ENCODE measurements at regions not wholly inside any gene's neighbourhood (a gene's known extent, or its start where the extent isn't known, plus 50 kb on each side); places are given as distances from the start of the nearest gene placed in this dataset.
"Not testable (repeated sequence)": the region's sequence is repeated elsewhere in the genome, so short reads cannot be mapped to it uniquely, and the experiment has no call there.

GRCh38 chr21:18118566-18118965, 126.1 kb upstream of the CHODL start:
- DNase-seq: no peak
- Histone ChIP-seq H3K27ac (no peak overlapping the region), H3K27me3 (ENCODE audit: low read depth) (no peaks in the 10 kb centered on the region), H3K4me1 (no peaks in the 10 kb centered on the region), H3K36me3 (no peaks in the 10 kb centered on the region), H3K4me3 (no peak overlapping the region), H3K9me3 (no peaks in the 10 kb centered on the region)
- no peak for ATAC-seq
- intact Hi-C loops (cut with DNase I): no loop called here
- TF ChIP-seq CTCF (IDR thresholded peaks at IDR 0.05): no peak

GRCh38 chr21:18117176-18117575, 127.5 kb upstream of the CHODL start:
- Histone ChIP-seq H3K36me3 (no peaks in the 10 kb centered on the region), H3K4me3 (no peak overlapping the region), H3K4me1 (no peaks in the 10 kb centered on the region), H3K9me3 (no peaks in the 10 kb centered on the region), H3K27me3 (ENCODE audit: low read depth) (no peaks in the 10 kb centered on the region), H3K27ac (no peak overlapping the region)
- no peak for DNase-seq
- intact Hi-C loops (cut with DNase I): no loop called here
- no peak for TF ChIP-seq CTCF (IDR thresholded peaks at IDR 0.05)
- no peak for ATAC-seq

- no peaks in the 10 kb centered on the region for H3K4me1 ChIP-seq
- no peak for DNase-seq
- no peak for TF ChIP-seq CTCF (IDR thresholded peaks at IDR 0.05)
- intact Hi-C loops (cut with DNase I): no loop called here
- H3K36me3 ChIP-seq: no peaks in the 10 kb centered on the region
- H3K27ac ChIP-seq: no peak overlapping the region
- no peaks in the 10 kb centered on the region for H3K27me3 ChIP-seq (ENCODE audit: low read depth)
- no peaks in the 10 kb centered on the region for H3K9me3 ChIP-seq
- no peak for ATAC-seq
- H3K4me3 ChIP-seq: no peak overlapping the region
Observed at GRCh38 chr21:18114810-18115209, 129.8 kb upstream of the CHODL start.

GRCh38 chr21:18104802-18105201, 139.8 kb upstream of the CHODL start:
- H3K27ac ChIP-seq: no peak overlapping the region
- TF ChIP-seq CTCF (IDR thresholded peaks at IDR 0.05): no peak
- intact Hi-C loops (cut with DNase I): no loop called here
- no peak overlapping the region for H3K4me3 ChIP-seq
- no peak for ATAC-seq
- H3K36me3 ChIP-seq: no peaks in the 10 kb centered on the region
- DNase-seq: no peak
- no peaks in the 10 kb centered on the region for H3K27me3 ChIP-seq (ENCODE audit: low read depth)
- H3K4me1 ChIP-seq: no peaks in the 10 kb centered on the region
- no peaks in the 10 kb centered on the region for H3K9me3 ChIP-seq

- H3K4me3 ChIP-seq; H3K27me3 ChIP-seq (ENCODE audit: low read depth); intact Hi-C loops (cut with DNase I); H3K27ac ChIP-seq; ATAC-seq; DNase-seq; H3K4me1 ChIP-seq; H3K36me3 ChIP-seq: not testable (repeated sequence)
- H3K9me3 ChIP-seq: peaks cover 18% of the 10 kb centered on the region
Observed at GRCh38 chr21:18096413-18096812, 148.2 kb upstream of the CHODL start.

- H3K4me1 ChIP-seq: no peaks in the 10 kb centered on the region
- no peak for ATAC-seq
- intact Hi-C loops (cut with DNase I): no loop called here
Observed at GRCh38 chr21:18089786-18090185, 154.8 kb upstream of the CHODL start.

More at GRCh38 chr21:18089786-18090185, 154.8 kb upstream of the CHODL start:
- DNase-seq: no peak
- Histone ChIP-seq H3K36me3 (no peaks in the 10 kb centered on the region), H3K9me3 (peaks cover 6% of the 10 kb centered on the region), H3K27ac (no peak overlapping the region), H3K4me3 (no peak overlapping the region), H3K27me3 (ENCODE audit: low read depth) (no peaks in the 10 kb centered on the region)
- TF ChIP-seq CTCF (IDR thresholded peaks at IDR 0.05): no peak
